ENCODE measurements at regions not wholly inside any gene's neighbourhood (a gene's known extent, or its start where the extent isn't known, plus 50 kb on each side); places are given as distances from the start of the nearest gene placed in this dataset.

- TF ChIP-seq POLR2A (IDR thresholded peaks at IDR 0.05): no peak
- TF ChIP-seq CTCF (IDR thresholded peaks at IDR 0.05): peak in 9 of 12 donors; percentile 6 to 44 (median 37)
Observed at GRCh38 chr6:126170978-126171382, 168.9 kb upstream of the CENPW start.
